Gastrocnemius medialis (tissue), 4 donors: ENCODE measurements at regions not wholly inside any gene's neighbourhood (a gene's known extent, or its start where the extent isn't known, plus 50 kb on each side); places are given as distances from the start of the nearest gene placed in this dataset.

Experiments
- ATAC-seq, 2 donors: fragments of 150-250 bp; one replicate each; pipeline ENCODE4 v1.9.1; 2016
- DNase-seq, 2 donors: peaks; one replicate each; pipeline ENCODE4 v3.0.0-alpha.2; 2019
- H3K27ac ChIP-seq, 4 donors: fragments of 200-600 bp; sonication (generic); 1 replicate in 1 of 4; 2 replicates in 3 of 4; pipeline ENCODE4 v1.5.1; 2016 to 2018; ENCODE audit warnings: mild to moderate bottlenecking in 2 of 4, moderate library complexity in 1 of 4
- H3K27me3 ChIP-seq, 3 donors: fragments of 200-600 bp; sonication (generic) in 2 of 3; 1 replicate in 1 of 3; 2 replicates in 2 of 3; pipeline versions ENCODE4 v1.5.1 to v1.6.0; 2016 to 2019; ENCODE audit warnings: mild to moderate bottlenecking in 1 of 3, moderate library complexity in 1 of 3
- H3K36me3 ChIP-seq, 2 donors: fragments of 200-600 bp; sonication (generic) in 1 of 2; one replicate each; pipeline ENCODE4 v1.5.1; 2017 to 2018
- H3K4me1 ChIP-seq, 2 donors: fragments of 200-600 bp; sonication (generic) in 1 of 2; one replicate each; pipeline ENCODE4 v1.5.1; 2016 to 2017; ENCODE audit warnings: mild to moderate bottlenecking in 2 of 2
- H3K4me3 ChIP-seq, 4 donors: fragments of 200-600 bp; sonication (generic) in 3 of 4; 1 replicate in 1 of 4; 2 replicates in 3 of 4; pipeline ENCODE4 v1.5.1; 2016 to 2019; ENCODE audit warnings: mild to moderate bottlenecking in 2 of 4
- H3K9me3 ChIP-seq, 3 donors: fragments of 200-600 bp; sonication (generic) in 2 of 3; 1 replicate in 1 of 3; 2 replicates in 2 of 3; pipeline ENCODE4 v1.5.1; 2016 to 2019
- CTCF ChIP-seq, 5 experiments: fragments of 450-650 bp in 3 of 5; fragments of 200-600 bp in 2 of 5; sonication (generic) in 2 of 5; IDR thresholded peaks in 4 of 5; conservative IDR thresholded peaks in 1 of 5; 1 replicate in 4 of 5; 2 replicates in 1 of 5; pipeline ENCODE4 v1.5.1; 2016 to 2019; ENCODE audit warnings: antibody characterized with exemption in 5 of 5, mild to moderate bottlenecking in 3 of 5, moderate library complexity in 3 of 5
- POLR2A ChIP-seq, 2 donors: fragments of 450-650 bp; IDR thresholded peaks; one replicate each; pipeline ENCODE4 v1.6.1; 2017; ENCODE audit warnings: antibody characterized with exemption in 2 of 2, mild to moderate bottlenecking in 2 of 2, moderate library complexity in 2 of 2
- in situ Hi-C, 4 donors: fragments of 200-750 bp; cut with MboI; loops; one replicate each; pipeline versions ENCODE4 v1.15.0 to v1.8.0; 2017; ENCODE audit warnings: low sequenced_read_pairs in 4 of 4
- intact Hi-C: fragments of 100-400 bp; cut with DNase I; formaldehyde crosslinking; loops from one replicate; pipeline ENCODE4 v1.15.1; 2023; ENCODE audit warnings: low total_unique reads

- Histone ChIP-seq H3K27me3 (no peaks in the 10 kb centered on the region), H3K4me1 (peaks cover 0 to 4% of the 10 kb centered on the region in 2 donors), H3K27ac (no peak overlapping the region), H3K9me3 (no peaks in the 10 kb centered on the region), H3K36me3 (no peaks in the 10 kb centered on the region), H3K4me3 (no peak overlapping the region)
- ATAC-seq (no peak), DNase-seq (no peak)
- TF ChIP-seq POLR2A (IDR thresholded peaks at IDR 0.05) (no peak), CTCF (IDR thresholded peaks at IDR 0.05 in 4 of 5, conservative IDR thresholded peaks at IDR 0.05 in 1 of 5) (no peak)
- in situ Hi-C loops = loop anchor here in 1 of 4 donors (25.0 kb wide), 1 partner anchor 104 kb away; no protein-coding TSS in a partner anchor
- intact Hi-C loops = no loop called here
These were observed 118.0 kb downstream of the SINHCAF start for GRCh38 chr12:31207799-31208465.

DNA sequence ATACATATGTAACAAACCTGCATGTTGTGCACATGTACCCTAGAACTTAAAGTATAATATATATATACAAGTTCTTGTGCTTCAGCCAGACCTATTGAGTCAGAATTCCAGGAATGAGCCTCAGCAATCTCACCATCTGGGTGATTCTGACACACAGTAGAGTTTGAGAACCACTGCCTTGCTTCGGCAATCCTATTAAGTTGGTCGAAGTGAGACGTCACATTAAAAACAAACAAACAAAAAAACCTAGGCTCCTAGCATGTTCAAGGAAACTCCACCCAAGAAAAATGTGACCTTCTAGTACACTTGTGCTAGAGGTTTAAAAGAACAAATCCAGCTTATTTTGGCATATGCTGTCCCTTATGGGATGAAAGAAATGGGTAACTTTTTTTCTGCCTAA lies 115.8 kb downstream of the SINHCAF start:
- ATAC-seq = no peak
- DNase-seq = no peak
- in situ Hi-C loops = loop anchor here in 1 of 4 donors (25.0 kb wide), 1 partner anchor 102 kb away; no protein-coding TSS in a partner anchor
- no peak overlapping the region for H3K27ac ChIP-seq
- H3K27me3 ChIP-seq = no peaks in the 10 kb centered on the region
- no peak for TF ChIP-seq CTCF (IDR thresholded peaks at IDR 0.05 in 4 of 5, conservative IDR thresholded peaks at IDR 0.05 in 1 of 5)
- no peak for TF ChIP-seq POLR2A (IDR thresholded peaks at IDR 0.05)
- H3K36me3 ChIP-seq = no peaks in the 10 kb centered on the region
- H3K4me1 ChIP-seq = peaks cover 0 to 4% of the 10 kb centered on the region in 2 donors
- intact Hi-C loops = no loop called here
- no peak overlapping the region for H3K4me3 ChIP-seq
- H3K9me3 ChIP-seq = no peaks in the 10 kb centered on the region

DNA sequence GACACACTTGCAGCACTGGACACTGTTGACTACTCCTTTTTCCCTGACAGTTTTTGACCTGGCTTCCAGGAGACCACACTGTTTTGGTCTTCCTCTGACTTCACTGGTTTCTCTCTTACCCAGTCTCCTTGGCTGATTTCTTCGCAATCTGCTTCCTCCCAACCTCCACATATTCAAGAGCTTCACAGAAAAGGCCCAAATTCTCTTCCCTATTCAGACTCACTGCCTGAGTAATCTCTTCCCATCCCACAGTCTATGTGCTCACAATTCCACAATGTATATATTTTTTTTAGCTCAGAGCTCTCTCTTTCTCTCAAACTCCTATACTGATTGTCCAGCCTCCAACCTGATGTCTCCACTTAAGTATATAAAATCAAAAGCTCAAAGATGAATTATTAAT lies 115.4 kb downstream of the SINHCAF start:
- in situ Hi-C loops = loop anchor here in 1 of 4 donors (25.0 kb wide), 1 partner anchor 102 kb away; no protein-coding TSS in a partner anchor
- TF ChIP-seq POLR2A (IDR thresholded peaks at IDR 0.05) = no peak
- TF ChIP-seq CTCF (IDR thresholded peaks at IDR 0.05 in 4 of 5, conservative IDR thresholded peaks at IDR 0.05 in 1 of 5) = no peak

DNA sequence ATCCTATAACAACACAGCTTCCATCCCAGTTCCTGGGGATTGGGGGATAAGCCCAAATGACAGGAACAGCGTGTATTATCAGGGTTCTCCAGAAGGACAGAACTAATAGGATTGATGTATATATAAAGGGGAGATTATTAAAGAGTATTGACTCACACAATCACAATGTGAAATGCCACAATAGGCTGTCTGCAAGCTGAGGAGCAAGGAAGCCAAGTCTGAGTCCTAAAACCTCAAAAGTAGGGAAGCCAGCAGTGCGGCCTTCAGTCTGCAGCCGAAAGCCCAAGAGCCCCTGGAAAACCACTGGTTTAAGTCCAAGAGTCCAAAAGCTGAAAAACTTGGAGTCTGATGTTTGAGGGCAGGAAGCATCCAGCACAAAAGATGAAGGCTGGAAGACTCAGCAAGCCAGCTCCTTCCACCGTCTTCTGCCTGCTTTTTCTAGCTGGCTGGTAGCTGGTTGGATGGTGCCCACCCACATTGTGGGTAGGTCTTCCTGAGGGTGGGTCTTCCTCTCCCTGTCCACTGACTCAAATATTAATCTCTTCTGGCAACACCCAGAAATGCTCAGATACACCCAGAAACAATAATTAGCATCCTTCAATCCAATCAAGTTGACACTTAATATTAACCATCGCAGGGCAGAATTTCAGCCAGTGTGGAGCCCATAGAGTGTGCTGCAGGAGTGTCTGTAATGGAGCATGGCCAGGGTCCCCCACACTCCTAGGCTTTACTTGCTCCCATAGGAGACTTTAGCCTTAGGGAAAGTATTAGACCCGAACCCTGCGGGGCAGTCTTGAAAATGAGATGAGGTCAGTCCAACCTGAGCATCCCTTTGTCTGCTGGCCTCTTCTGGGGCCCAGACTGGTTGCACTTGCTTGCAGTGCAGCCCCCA lies 111.1 kb downstream of the SINHCAF start:
- Histone ChIP-seq H3K27ac (no peak overlapping the region), H3K4me1 (no peaks in the 10 kb centered on the region), H3K27me3 (no peaks in the 10 kb centered on the region), H3K9me3 (no peaks in the 10 kb centered on the region), H3K36me3 (no peaks in the 10 kb centered on the region), H3K4me3 (no peak overlapping the region)
- no peak for ATAC-seq
- intact Hi-C loops (no loop called here), in situ Hi-C loops (loop anchor here in 1 of 4 donors (25.0 kb wide), 1 partner anchor 97 kb away; no protein-coding TSS in a partner anchor)
- DNase-seq = no peak
- TF ChIP-seq POLR2A (IDR thresholded peaks at IDR 0.05) = no peak
- TF ChIP-seq CTCF (IDR thresholded peaks at IDR 0.05 in 4 of 5, conservative IDR thresholded peaks at IDR 0.05 in 1 of 5) = no peak

More for the DNA sequence above, 115.4 kb downstream of the SINHCAF start:
- intact Hi-C loops = no loop called here
- H3K27ac ChIP-seq = no peak overlapping the region
- no peaks in the 10 kb centered on the region for H3K9me3 ChIP-seq
- peaks cover 0 to 4% of the 10 kb centered on the region in 2 donors for H3K4me1 ChIP-seq
- no peaks in the 10 kb centered on the region for H3K36me3 ChIP-seq
- no peak overlapping the region for H3K4me3 ChIP-seq
- no peak for DNase-seq
- ATAC-seq = no peak
- H3K27me3 ChIP-seq = no peaks in the 10 kb centered on the region
